ENCODE measurements at regions not wholly inside any gene's neighbourhood (a gene's known extent, or its start where the extent isn't known, plus 50 kb on each side); places are given as distances from the start of the nearest gene placed in this dataset.
"Not testable (repeated sequence)": the region's sequence is repeated elsewhere in the genome, so short reads cannot be mapped to it uniquely, and the experiment has no call there.

DNA sequence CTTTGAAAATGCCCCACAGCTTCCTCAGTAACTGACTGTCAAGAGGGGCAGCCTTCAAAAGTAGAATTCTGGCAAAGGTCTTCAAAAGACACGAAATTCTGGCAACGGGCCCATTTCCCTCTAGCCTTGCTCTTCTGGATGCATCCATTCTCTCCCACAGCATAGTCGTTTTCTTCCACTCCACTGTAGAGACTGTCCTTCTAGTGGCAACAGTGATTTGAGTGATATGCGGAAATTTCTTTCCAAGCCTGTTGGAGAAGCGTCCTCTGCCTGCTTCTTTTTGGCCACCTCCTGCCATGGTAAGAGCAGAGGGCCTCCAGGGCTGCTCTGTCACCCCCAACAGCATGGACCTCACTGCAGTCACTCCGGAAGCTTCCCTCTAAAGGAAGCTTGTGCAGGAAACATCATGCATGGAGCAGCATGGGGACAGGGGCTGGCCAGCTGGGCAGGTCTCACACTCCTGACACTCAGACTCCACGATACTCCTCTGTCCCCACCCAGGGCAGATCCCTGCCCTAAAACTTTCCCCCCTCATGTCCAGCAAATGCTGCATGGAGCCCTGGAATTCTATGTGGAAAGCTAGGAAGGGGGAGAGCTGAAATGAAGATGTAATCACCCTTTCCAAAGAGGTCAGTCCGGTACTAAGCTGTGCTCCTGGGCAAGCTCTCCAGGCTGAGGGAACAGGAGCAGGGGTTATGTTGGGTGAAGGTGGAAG lies 1505.7 kb upstream of the TPTE start:
- not testable (repeated sequence) for TF ChIP-seq CTCF, POLR2A (IDR thresholded peaks at IDR 0.05)

Data from esophagus squamous epithelium (tissue), 4 donors.